B cell (primary cell): ENCODE measurements at regions not wholly inside any gene's neighbourhood (a gene's known extent, or its start where the extent isn't known, plus 50 kb on each side); places are given as distances from the start of the nearest gene placed in this dataset.

Experiments used
- ATAC-seq: fragments of 200-7000 bp; cut with Tn5 transposase; one replicate; pipeline ENCODE4 v1.10.0; 2021; ENCODE audit warnings: low read depth, mild to moderate bottlenecking, moderate number of reproducible peaks, moderate library complexity
- CTCF ChIA-PET: fragments of 350-600 bp; sonication (Branson Sonifier 250); formaldehyde crosslinking; loops from one replicate; lab custom pipeline; 2021; ENCODE audit warnings: antibody characterized with exemption, inconsistent platforms; lab: Charles Lee
- POLR2A ChIA-PET: fragments of 350-600 bp; sonication (Branson Sonifier 250); formaldehyde crosslinking; loops from one replicate; lab custom pipeline; 2021; ENCODE audit warnings: antibody characterized with exemption; lab: Charles Lee
- DNase-seq: peaks from one replicate; pipeline ENCODE4 v3.0.0; 2013
- H2AFZ ChIP-seq: 2 replicates; pipeline ENCODE4 v1.6.1; 2012; ENCODE audit warnings: mild to moderate bottlenecking, low read depth, low read length; ENCODE audit not compliant: insufficient read depth, poor library complexity, severe bottlenecking
- H3K27ac ChIP-seq, 2 donors: 1 replicate in 1 of 2; 2 replicates in 1 of 2; pipeline ENCODE4 v1.5.1; 2012 to 2013; ENCODE audit warnings: low read length in 2 of 2, mild to moderate bottlenecking in 2 of 2, moderate library complexity in 1 of 2
- H3K27me3 ChIP-seq, 4 experiments: fragments of 200-600 bp in 1 of 4; sonication (generic) in 1 of 4; replicated peaks in 1 of 4; 1 replicate in 2 of 4; 2 replicates in 2 of 4; pipeline versions ENCODE4 v1.6.1 to v1.7.0; 2013 to 2016; ENCODE audit warnings: low read length in 3 of 4, mild to moderate bottlenecking in 2 of 4, mixed read lengths in 1 of 4, moderate library complexity in 1 of 4; ENCODE audit not compliant: insufficient read depth in 4 of 4, control insufficient read depth in 3 of 4; ENCODE audit errors: control extremely low read depth in 1 of 4
- H3K36me3 ChIP-seq, 2 experiments: replicated peaks in 1 of 2; 1 replicate in 1 of 2; 2 replicates in 1 of 2; pipeline versions ENCODE4 v1.6.1 to v1.7.1; 2013; ENCODE audit warnings: low read length in 1 of 2; ENCODE audit not compliant: insufficient read depth in 2 of 2, control insufficient read depth in 1 of 2; ENCODE audit errors: control extremely low read depth in 1 of 2, extremely low read depth in 1 of 2
- H3K4me1 ChIP-seq, 2 donors: fragments of 200-600 bp in 1 of 2; sonication (generic) in 1 of 2; 1 replicate in 1 of 2; 2 replicates in 1 of 2; pipeline versions ENCODE4 v1.5.1 to v1.6.1; 2013 to 2017; ENCODE audit warnings: low read length in 2 of 2; ENCODE audit not compliant: control insufficient read depth in 2 of 2, insufficient read depth in 2 of 2
- H3K4me2 ChIP-seq: replicated peaks from 2 replicates; pipeline ENCODE3; 2012; ENCODE audit warnings: mild to moderate bottlenecking, low read depth, low read length; ENCODE audit not compliant: poor library complexity, severe bottlenecking
- H3K4me3 ChIP-seq, 5 experiments: fragments of 200-600 bp in 1 of 5; sonication (generic) in 1 of 5; 1 replicate in 3 of 5; 2 replicates in 2 of 5; pipeline versions ENCODE4 v1.5.1 to v1.7.0; 2011 to 2016; ENCODE audit warnings: low read length in 4 of 5, mild to moderate bottlenecking in 4 of 5, low read depth in 2 of 5, control low read depth in 1 of 5, moderate library complexity in 1 of 5; ENCODE audit not compliant: insufficient read depth in 1 of 5; ENCODE audit errors: control extremely low read depth in 1 of 5, extremely low read depth in 1 of 5
- H3K79me2 ChIP-seq: fragments of 200-600 bp; sonication (generic); one replicate; pipeline ENCODE4 v1.6.0; 2016; ENCODE audit warnings: low read length; ENCODE audit not compliant: control insufficient read depth, insufficient read depth
- H3K9ac ChIP-seq: fragments of 200-600 bp; sonication (generic); 2 replicates; pipeline ENCODE4 v1.6.1; 2017; ENCODE audit warnings: mild to moderate bottlenecking, low read length, moderate library complexity
- H3K9me3 ChIP-seq, 3 donors: one replicate each; pipeline versions ENCODE4 v1.6.1 to v1.7.1; 2013; ENCODE audit warnings: low read length in 2 of 3; ENCODE audit not compliant: control insufficient read depth in 2 of 3, insufficient read depth in 1 of 3; ENCODE audit errors: control extremely low read depth in 1 of 3
- H4K20me1 ChIP-seq: 2 replicates; pipeline ENCODE4 v1.6.0; 2012; ENCODE audit warnings: mild to moderate bottlenecking, low read length; ENCODE audit not compliant: insufficient read depth, control insufficient read depth, poor library complexity, severe bottlenecking
- H3K27ac Mint-ChIP-seq: one replicate; pipeline ENCODE4 v1.8.0; 2021; ENCODE audit warnings: mixed read lengths
- H3K27me3 Mint-ChIP-seq: one replicate; pipeline ENCODE4 v1.8.0; 2021; ENCODE audit warnings: mixed read lengths
- H3K4me1 Mint-ChIP-seq: one replicate; pipeline ENCODE4 v1.8.0; 2021; ENCODE audit warnings: mixed read lengths
- H3K4me3 Mint-ChIP-seq: one replicate; pipeline ENCODE4 v1.8.0; 2021; ENCODE audit warnings: mixed read lengths
- H3K9me3 Mint-ChIP-seq: one replicate; pipeline ENCODE4 v1.8.0; 2022; ENCODE audit warnings: mixed read lengths; ENCODE audit not compliant: insufficient read depth
- EZH2 ChIP-seq: IDR thresholded peaks from 2 replicates; pipeline ENCODE4 v1.6.1; 2012; ENCODE audit warnings: borderline replicate concordance, low read depth, mild to moderate bottlenecking, moderate library complexity, low read length; ENCODE audit not compliant: insufficient read depth, poor library complexity, severe bottlenecking
- WGBS: methylation state at CpG from one replicate; pipeline ENCODE4 v1.1.5; 2013; ENCODE audit warnings: missing lambda C conversion rate; ENCODE audit not compliant: insufficient coverage; 5-methylcytosine and 5-hydroxymethylcytosine counted together
- intact Hi-C: fragments of 100-400 bp; cut with micrococcal nuclease; formaldehyde crosslinking; loops from one replicate; pipeline ENCODE4 v1.10.0; 2022
- TF ChIP-seq, protein P1 (sequence below): fragments of 200-600 bp; IDR thresholded peaks from one replicate; pipeline ENCODE4 v1.8.0; 2022; ENCODE audit warnings: antibody characterized with exemption, mild to moderate bottlenecking

- H3K9ac ChIP-seq = no peak overlapping the region
- H3K27ac ChIP-seq = no peak overlapping the region
- POLR2A ChIA-PET = no interaction called here
- CTCF ChIA-PET = no interaction called here
- H3K4me3 ChIP-seq = no peak overlapping the region
- H3K79me2 ChIP-seq = no peaks in the 10 kb centered on the region
- H3K27me3 ChIP-seq = no peaks in the 10 kb centered on the region
- H3K9me3 Mint-ChIP-seq = no peaks in the 10 kb centered on the region
- no peaks in the 10 kb centered on the region for H3K4me1 Mint-ChIP-seq
- DNase-seq (no peak), ATAC-seq (no peak)
- H3K36me3 ChIP-seq = no peaks in the 10 kb centered on the region
- H3K4me1 ChIP-seq = no peaks in the 10 kb centered on the region
- 89% methylated on average over 4 of the region's 7 CpGs for WGBS
- H4K20me1 ChIP-seq = no peaks in the 10 kb centered on the region
- H3K4me2 ChIP-seq = no peak overlapping the region
- H2AFZ ChIP-seq = no peak overlapping the region
- H3K27ac Mint-ChIP-seq = no peak overlapping the region
- intact Hi-C loops = no loop called here
- H3K4me3 Mint-ChIP-seq = no peak overlapping the region
- H3K27me3 Mint-ChIP-seq = no peaks in the 10 kb centered on the region
- H3K9me3 ChIP-seq = no peaks in the 10 kb centered on the region
- TF ChIP-seq, protein P1, sequence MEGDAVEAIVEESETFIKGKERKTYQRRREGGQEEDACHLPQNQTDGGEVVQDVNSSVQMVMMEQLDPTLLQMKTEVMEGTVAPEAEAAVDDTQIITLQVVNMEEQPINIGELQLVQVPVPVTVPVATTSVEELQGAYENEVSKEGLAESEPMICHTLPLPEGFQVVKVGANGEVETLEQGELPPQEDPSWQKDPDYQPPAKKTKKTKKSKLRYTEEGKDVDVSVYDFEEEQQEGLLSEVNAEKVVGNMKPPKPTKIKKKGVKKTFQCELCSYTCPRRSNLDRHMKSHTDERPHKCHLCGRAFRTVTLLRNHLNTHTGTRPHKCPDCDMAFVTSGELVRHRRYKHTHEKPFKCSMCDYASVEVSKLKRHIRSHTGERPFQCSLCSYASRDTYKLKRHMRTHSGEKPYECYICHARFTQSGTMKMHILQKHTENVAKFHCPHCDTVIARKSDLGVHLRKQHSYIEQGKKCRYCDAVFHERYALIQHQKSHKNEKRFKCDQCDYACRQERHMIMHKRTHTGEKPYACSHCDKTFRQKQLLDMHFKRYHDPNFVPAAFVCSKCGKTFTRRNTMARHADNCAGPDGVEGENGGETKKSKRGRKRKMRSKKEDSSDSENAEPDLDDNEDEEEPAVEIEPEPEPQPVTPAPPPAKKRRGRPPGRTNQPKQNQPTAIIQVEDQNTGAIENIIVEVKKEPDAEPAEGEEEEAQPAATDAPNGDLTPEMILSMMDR = no peak
- TF ChIP-seq EZH2 = no peak
Measured at GRCh38 chr11:15883455-15883920, 472.9 kb downstream of the SOX6 start.

GRCh38 chr11:15884141-15884540, 472.2 kb downstream of the SOX6 start:
- ChIA-PET POLR2A (no interaction called here), CTCF (no interaction called here)
- no peak overlapping the region for H3K27ac Mint-ChIP-seq
- no peak overlapping the region for H3K4me3 ChIP-seq
- no peaks in the 10 kb centered on the region for H3K79me2 ChIP-seq
- no peak overlapping the region for H2AFZ ChIP-seq
- no peaks in the 10 kb centered on the region for H3K36me3 ChIP-seq
- H3K27me3 Mint-ChIP-seq = peaks cover 4% of the 10 kb centered on the region
- intact Hi-C loops = no loop called here
- H4K20me1 ChIP-seq = no peaks in the 10 kb centered on the region
- H3K9ac ChIP-seq = no peak overlapping the region
- TF ChIP-seq, protein P1 = no peak
- no peak for TF ChIP-seq EZH2
- WGBS = 97% methylated on average over 5 of the region's 13 CpGs
- ATAC-seq (no peak), DNase-seq (no peak)
- no peaks in the 10 kb centered on the region for H3K27me3 ChIP-seq
- no peak overlapping the region for H3K4me2 ChIP-seq
- no peak overlapping the region for H3K4me3 Mint-ChIP-seq
- no peaks in the 10 kb centered on the region for H3K4me1 ChIP-seq
- no peaks in the 10 kb centered on the region for H3K9me3 ChIP-seq
- no peaks in the 10 kb centered on the region for H3K9me3 Mint-ChIP-seq
- no peaks in the 10 kb centered on the region for H3K4me1 Mint-ChIP-seq
- no peak overlapping the region for H3K27ac ChIP-seq
